ENCODE measurements at regions not wholly inside any gene's neighbourhood (a gene's known extent, or its start where the extent isn't known, plus 50 kb on each side); places are given as distances from the start of the nearest gene placed in this dataset.

DNA sequence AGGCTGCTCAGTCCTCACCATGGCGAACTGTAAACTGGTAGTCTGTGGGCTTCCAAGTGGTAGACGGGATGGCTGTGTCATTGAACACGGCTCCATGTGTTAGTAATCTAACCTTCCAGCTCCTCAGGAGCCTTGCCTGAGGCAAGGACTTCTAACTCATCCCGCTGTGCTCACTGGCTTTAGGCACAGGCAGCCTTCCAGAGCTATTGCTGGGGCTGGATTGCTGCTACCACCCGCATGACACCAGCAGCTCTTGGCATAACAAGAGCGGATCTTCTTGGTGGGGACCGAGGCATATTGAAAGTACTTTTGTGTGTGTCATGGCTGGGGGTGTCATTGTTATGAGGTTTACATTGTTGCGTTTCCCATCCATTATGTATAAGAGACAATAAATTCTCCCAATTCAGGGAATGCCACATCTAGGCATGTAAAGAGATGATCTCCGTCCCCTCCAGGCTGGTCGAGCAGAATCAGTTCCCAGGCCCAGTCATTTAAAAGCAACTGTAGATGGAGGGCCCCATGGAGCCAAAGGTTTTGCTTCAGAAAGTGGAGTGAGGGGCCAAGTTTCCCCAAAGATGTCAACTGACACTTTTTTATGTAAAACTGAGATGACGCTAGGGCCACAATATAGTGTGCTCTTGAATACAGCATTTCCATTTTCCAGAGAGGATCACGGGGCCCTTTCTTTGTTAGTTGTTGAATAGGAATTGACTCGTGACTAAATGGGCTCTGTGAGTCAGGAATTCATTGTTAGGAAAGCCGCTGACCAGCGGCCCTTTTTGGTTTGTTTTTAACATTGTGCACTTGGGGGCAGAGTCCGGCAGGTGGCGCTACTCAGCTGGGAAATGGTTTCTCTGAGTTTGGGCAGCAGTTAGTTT is 759.5 kb downstream of the TAF11L14 start (continued):
- no peak for TF ChIP-seq SP2 (IDR thresholded peaks at IDR 0.05; ENCODE audit: low read length)
- no peak for TF ChIP-seq POU5F1 (IDR thresholded peaks at IDR 0.05; ENCODE audit: low read depth, low read length)
- TF ChIP-seq BACH1 (IDR thresholded peaks at IDR 0.05; ENCODE audit: low read length), result no peak
- no peak for TF ChIP-seq CEBPB (IDR thresholded peaks at IDR 0.05; ENCODE audit: low read depth, low read length)
- TF ChIP-seq TEAD4 (IDR thresholded peaks at IDR 0.05; ENCODE audit: low read depth, low read length), result peak; percentile 24; the same call in 1 of the 2 replicates
- peak; percentile 39; the same call in 1 of the 2 replicates for TF ChIP-seq JUND (IDR thresholded peaks at IDR 0.05; ENCODE audit: low read length)
- peak; percentile 20 for TF ChIP-seq NANOG (IDR thresholded peaks at IDR 0.05; ENCODE audit: insufficient read depth, low read depth, low read length, poor library complexity, severe bottlenecking)
- TF ChIP-seq MAX (IDR thresholded peaks at IDR 0.05), result 0 out of 2 replicates have a peak, but pooled peaks have one; percentile 15
- 0 out of 2 replicates have a peak, but pooled peaks have one; percentile 27 for TF ChIP-seq YY1 (IDR thresholded peaks at IDR 0.05; ENCODE audit: low read depth, low read length)
- no peak for TF ChIP-seq SIN3A (conservative IDR thresholded peaks at IDR 0.05 in 1 of 2, IDR thresholded peaks at IDR 0.05 in 1 of 2; ENCODE audit: low read depth in 1 of 2, low read length in 2 of 2)
- no peak for TF ChIP-seq SAP30 (IDR thresholded peaks at IDR 0.05; ENCODE audit: insufficient read depth, insufficient replicate concordance, low read length)
- no peak for TF ChIP-seq GTF2F1 (IDR thresholded peaks at IDR 0.05; ENCODE audit: borderline replicate concordance, low read depth, low read length)
- TF ChIP-seq NRF1 (IDR thresholded peaks at IDR 0.05; ENCODE audit: low read depth, low read length), result no peak
- 0 out of 2 replicates have a peak, but pooled peaks have one; percentile 28 for TF ChIP-seq SP1 (IDR thresholded peaks at IDR 0.05; ENCODE audit: low read depth, low read length)
- TF ChIP-seq TAF1 (IDR thresholded peaks at IDR 0.05; ENCODE audit: low read depth, low read length), result 0 out of 2 replicates have a peak, but pooled peaks have one; percentile 33
- TF ChIP-seq FOSL1 (IDR thresholded peaks at IDR 0.05; ENCODE audit: insufficient read depth, low read depth, low read length), result no peak
- TF ChIP-seq, protein P1, sequence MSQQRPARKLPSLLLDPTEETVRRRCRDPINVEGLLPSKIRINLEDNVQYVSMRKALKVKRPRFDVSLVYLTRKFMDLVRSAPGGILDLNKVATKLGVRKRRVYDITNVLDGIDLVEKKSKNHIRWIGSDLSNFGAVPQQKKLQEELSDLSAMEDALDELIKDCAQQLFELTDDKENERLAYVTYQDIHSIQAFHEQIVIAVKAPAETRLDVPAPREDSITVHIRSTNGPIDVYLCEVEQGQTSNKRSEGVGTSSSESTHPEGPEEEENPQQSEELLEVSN (IDR thresholded peaks at IDR 0.05), result no peak
- TF ChIP-seq RAD21 (IDR thresholded peaks at IDR 0.05 in 1 of 2, conservative IDR thresholded peaks at IDR 0.05 in 1 of 2; ENCODE audit: low read depth in 2 of 2, low read length in 2 of 2), result peak; percentile 94 to 95
- no peak for TF ChIP-seq SUZ12 (IDR thresholded peaks at IDR 0.05; ENCODE audit: low read length)
- TF ChIP-seq EP300 (IDR thresholded peaks at IDR 0.05; ENCODE audit: borderline replicate concordance in 1 of 2, low read depth in 2 of 2, low read length in 2 of 2), result no peak
- TF ChIP-seq, protein P2, sequence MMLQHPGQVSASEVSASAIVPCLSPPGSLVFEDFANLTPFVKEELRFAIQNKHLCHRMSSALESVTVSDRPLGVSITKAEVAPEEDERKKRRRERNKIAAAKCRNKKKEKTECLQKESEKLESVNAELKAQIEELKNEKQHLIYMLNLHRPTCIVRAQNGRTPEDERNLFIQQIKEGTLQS (IDR thresholded peaks at IDR 0.05; ENCODE audit: insufficient read depth, low read depth, low read length), result no peak
- TF ChIP-seq CHD2 (IDR thresholded peaks at IDR 0.05; ENCODE audit: low read length), result no peak

Data from H1 (cell line).